HL-60 (cell line): ENCODE measurements at regions not wholly inside any gene's neighbourhood (a gene's known extent, or its start where the extent isn't known, plus 50 kb on each side); places are given as distances from the start of the nearest gene placed in this dataset.

ENCODE experiments used
- GABPA ChIP-seq: IDR thresholded peaks from 2 replicates; pipeline ENCODE4 v1.6.1; 2012; ENCODE audit warnings: low read depth
- POLR2AphosphoS5 ChIP-seq: IDR thresholded peaks from 2 replicates; pipeline ENCODE4 v1.6.1; 2012; ENCODE audit warnings: low read depth
- SPI1 ChIP-seq: IDR thresholded peaks from 2 replicates; pipeline ENCODE4 v1.6.1; 2012; ENCODE audit warnings: low read depth, mild to moderate bottlenecking, borderline replicate concordance
- TF ChIP-seq, protein P1 (sequence below): IDR thresholded peaks from one replicate; pipeline ENCODE4 v1.5.1; 2011; ENCODE audit warnings: low read length, control low read depth, inconsistent platforms; ENCODE audit not compliant: insufficient read depth
- TF ChIP-seq, protein P2 (sequence below): IDR thresholded peaks from 2 replicates; pipeline ENCODE4 v1.6.1; 2012; ENCODE audit warnings: low read depth; ENCODE audit not compliant: insufficient replicate concordance

DNA sequence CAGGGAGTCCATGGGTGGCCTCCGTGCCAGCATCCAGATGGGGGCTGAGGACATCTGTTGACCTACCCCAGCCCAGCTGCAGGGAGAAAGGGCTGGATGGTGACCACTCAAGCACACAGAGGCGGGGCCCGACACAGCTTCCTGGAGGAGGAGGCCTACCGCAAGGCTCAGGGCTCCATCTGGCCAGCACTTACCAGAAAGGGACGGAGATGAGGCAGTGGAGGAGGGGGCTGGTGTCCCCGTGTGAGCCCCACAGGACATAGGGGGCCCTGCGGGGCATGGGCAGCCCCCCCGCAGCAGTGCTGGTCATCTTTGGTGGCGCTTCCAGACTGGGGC, 147.5 kb upstream of the CIBAR2 start:
- TF ChIP-seq, protein P1, sequence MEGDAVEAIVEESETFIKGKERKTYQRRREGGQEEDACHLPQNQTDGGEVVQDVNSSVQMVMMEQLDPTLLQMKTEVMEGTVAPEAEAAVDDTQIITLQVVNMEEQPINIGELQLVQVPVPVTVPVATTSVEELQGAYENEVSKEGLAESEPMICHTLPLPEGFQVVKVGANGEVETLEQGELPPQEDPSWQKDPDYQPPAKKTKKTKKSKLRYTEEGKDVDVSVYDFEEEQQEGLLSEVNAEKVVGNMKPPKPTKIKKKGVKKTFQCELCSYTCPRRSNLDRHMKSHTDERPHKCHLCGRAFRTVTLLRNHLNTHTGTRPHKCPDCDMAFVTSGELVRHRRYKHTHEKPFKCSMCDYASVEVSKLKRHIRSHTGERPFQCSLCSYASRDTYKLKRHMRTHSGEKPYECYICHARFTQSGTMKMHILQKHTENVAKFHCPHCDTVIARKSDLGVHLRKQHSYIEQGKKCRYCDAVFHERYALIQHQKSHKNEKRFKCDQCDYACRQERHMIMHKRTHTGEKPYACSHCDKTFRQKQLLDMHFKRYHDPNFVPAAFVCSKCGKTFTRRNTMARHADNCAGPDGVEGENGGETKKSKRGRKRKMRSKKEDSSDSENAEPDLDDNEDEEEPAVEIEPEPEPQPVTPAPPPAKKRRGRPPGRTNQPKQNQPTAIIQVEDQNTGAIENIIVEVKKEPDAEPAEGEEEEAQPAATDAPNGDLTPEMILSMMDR = no peak
- TF ChIP-seq, protein P2, sequence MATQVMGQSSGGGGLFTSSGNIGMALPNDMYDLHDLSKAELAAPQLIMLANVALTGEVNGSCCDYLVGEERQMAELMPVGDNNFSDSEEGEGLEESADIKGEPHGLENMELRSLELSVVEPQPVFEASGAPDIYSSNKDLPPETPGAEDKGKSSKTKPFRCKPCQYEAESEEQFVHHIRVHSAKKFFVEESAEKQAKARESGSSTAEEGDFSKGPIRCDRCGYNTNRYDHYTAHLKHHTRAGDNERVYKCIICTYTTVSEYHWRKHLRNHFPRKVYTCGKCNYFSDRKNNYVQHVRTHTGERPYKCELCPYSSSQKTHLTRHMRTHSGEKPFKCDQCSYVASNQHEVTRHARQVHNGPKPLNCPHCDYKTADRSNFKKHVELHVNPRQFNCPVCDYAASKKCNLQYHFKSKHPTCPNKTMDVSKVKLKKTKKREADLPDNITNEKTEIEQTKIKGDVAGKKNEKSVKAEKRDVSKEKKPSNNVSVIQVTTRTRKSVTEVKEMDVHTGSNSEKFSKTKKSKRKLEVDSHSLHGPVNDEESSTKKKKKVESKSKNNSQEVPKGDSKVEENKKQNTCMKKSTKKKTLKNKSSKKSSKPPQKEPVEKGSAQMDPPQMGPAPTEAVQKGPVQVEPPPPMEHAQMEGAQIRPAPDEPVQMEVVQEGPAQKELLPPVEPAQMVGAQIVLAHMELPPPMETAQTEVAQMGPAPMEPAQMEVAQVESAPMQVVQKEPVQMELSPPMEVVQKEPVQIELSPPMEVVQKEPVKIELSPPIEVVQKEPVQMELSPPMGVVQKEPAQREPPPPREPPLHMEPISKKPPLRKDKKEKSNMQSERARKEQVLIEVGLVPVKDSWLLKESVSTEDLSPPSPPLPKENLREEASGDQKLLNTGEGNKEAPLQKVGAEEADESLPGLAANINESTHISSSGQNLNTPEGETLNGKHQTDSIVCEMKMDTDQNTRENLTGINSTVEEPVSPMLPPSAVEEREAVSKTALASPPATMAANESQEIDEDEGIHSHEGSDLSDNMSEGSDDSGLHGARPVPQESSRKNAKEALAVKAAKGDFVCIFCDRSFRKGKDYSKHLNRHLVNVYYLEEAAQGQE = no peak
- TF ChIP-seq POLR2AphosphoS5 (no peak), GABPA (no peak), SPI1 (no peak)
